Trophoblast cell (in vitro differentiated cells and primary cell): ENCODE measurements at regions not wholly inside any gene's neighbourhood (a gene's known extent, or its start where the extent isn't known, plus 50 kb on each side); places are given as distances from the start of the nearest gene placed in this dataset.
"Not testable (repeated sequence)": the region's sequence is repeated elsewhere in the genome, so short reads cannot be mapped to it uniquely, and the experiment has no call there.

Source experiments
- DNase-seq, 2 donors: peaks; one replicate each; pipeline ENCODE4 v3.0.0-alpha.2; 2016
- H2AFZ ChIP-seq: 2 replicates; pipeline ENCODE4 v1.6.1; 2013; ENCODE audit warnings: low read length, moderate library complexity, mild to moderate bottlenecking; ENCODE audit not compliant: insufficient read depth, poor library complexity
- H2AK5ac ChIP-seq: 2 replicates; pipeline ENCODE4 v1.6.1; 2013; ENCODE audit warnings: mild to moderate bottlenecking, low read length
- H2BK120ac ChIP-seq: 2 replicates; pipeline ENCODE4 v1.6.1; 2013; ENCODE audit warnings: low read length, mild to moderate bottlenecking, moderate library complexity; ENCODE audit not compliant: insufficient read depth, poor library complexity
- H2BK12ac ChIP-seq: 2 replicates; pipeline ENCODE4 v1.6.1; 2013; ENCODE audit warnings: mild to moderate bottlenecking, low read length, moderate library complexity
- H2BK5ac ChIP-seq: 2 replicates; pipeline ENCODE4 v1.6.1; 2013; ENCODE audit warnings: low read length, low read depth, moderate library complexity, mild to moderate bottlenecking; ENCODE audit not compliant: poor library complexity
- H3K14ac ChIP-seq: 2 replicates; pipeline ENCODE4 v1.6.1; 2013; ENCODE audit warnings: mild to moderate bottlenecking, low read length
- H3K18ac ChIP-seq: 2 replicates; pipeline ENCODE4 v1.6.1; 2013; ENCODE audit warnings: mild to moderate bottlenecking, low read length
- H3K23ac ChIP-seq: 2 replicates; pipeline ENCODE4 v1.6.1; 2013; ENCODE audit warnings: low read length
- H3K27ac ChIP-seq: 2 replicates; pipeline ENCODE4 v1.5.1; 2013; ENCODE audit warnings: low read depth, mild to moderate bottlenecking, inconsistent platforms, low read length, moderate library complexity
- H3K27me3 ChIP-seq: 2 replicates; pipeline ENCODE4 v1.6.1; 2013; ENCODE audit warnings: inconsistent platforms, mild to moderate bottlenecking, low read length, moderate library complexity; ENCODE audit not compliant: insufficient read depth
- H3K36me3 ChIP-seq, 2 experiments: 1 replicate in 1 of 2; 2 replicates in 1 of 2; pipeline ENCODE4 v1.6.1; 2013; ENCODE audit warnings: low read length in 2 of 2, mild to moderate bottlenecking in 2 of 2, moderate library complexity in 1 of 2; ENCODE audit not compliant: insufficient read depth in 2 of 2, control insufficient read depth in 1 of 2
- H3K4ac ChIP-seq: 2 replicates; pipeline ENCODE4 v1.6.1; 2013; ENCODE audit warnings: low read depth, mild to moderate bottlenecking, low read length, moderate library complexity
- H3K4me1 ChIP-seq, 2 experiments: 1 replicate in 1 of 2; 2 replicates in 1 of 2; pipeline ENCODE4 v1.6.1; 2013; ENCODE audit warnings: low read length in 2 of 2, mild to moderate bottlenecking in 2 of 2, moderate library complexity in 1 of 2; ENCODE audit not compliant: insufficient read depth in 2 of 2, control insufficient read depth in 1 of 2
- H3K4me2 ChIP-seq: 2 replicates; pipeline ENCODE4 v1.6.1; 2013; ENCODE audit warnings: inconsistent platforms, mild to moderate bottlenecking, low read length, moderate library complexity
- H3K4me3 ChIP-seq: 2 replicates; pipeline ENCODE4 v1.5.1; 2013; ENCODE audit warnings: mild to moderate bottlenecking, low read depth, low read length, inconsistent platforms
- H3K79me1 ChIP-seq: one replicate; pipeline ENCODE4 v1.6.1; 2013; ENCODE audit warnings: low read length
- H3K79me2 ChIP-seq: 2 replicates; pipeline ENCODE4 v1.6.1; 2013; ENCODE audit warnings: low read length, mild to moderate bottlenecking; ENCODE audit not compliant: control insufficient read depth, insufficient read depth, poor library complexity
- H3K9ac ChIP-seq: 2 replicates; pipeline ENCODE4 v1.6.1; 2013; ENCODE audit warnings: mild to moderate bottlenecking, low read length
- H3K9me3 ChIP-seq: 2 replicates; pipeline ENCODE4 v1.6.1; 2013; ENCODE audit warnings: low read depth, mild to moderate bottlenecking, control low read depth, inconsistent platforms, low read length; ENCODE audit not compliant: insufficient read depth
- H4K12ac ChIP-seq: 2 replicates; pipeline ENCODE4 v1.6.1; 2013; ENCODE audit warnings: low read depth, mild to moderate bottlenecking, low read length, moderate library complexity
- H4K8ac ChIP-seq: 2 replicates; pipeline ENCODE4 v1.6.1; 2013; ENCODE audit warnings: low read depth, mild to moderate bottlenecking, low read length, moderate library complexity
- H4K91ac ChIP-seq: one replicate; pipeline ENCODE4 v1.6.1; 2013; ENCODE audit warnings: low read depth, mild to moderate bottlenecking, low read length, moderate library complexity
- WGBS: extraction: QIAGEN DNeasy Blood & Tissue Kit; methylation state at CpG from one replicate; pipeline ENCODE4 v1.1.7; 2013; ENCODE audit warnings: missing lambda C conversion rate; ENCODE audit not compliant: insufficient read length, insufficient coverage; ENCODE audit errors: extremely low coverage; 5-methylcytosine and 5-hydroxymethylcytosine counted together

GRCh38 chr22:48918585-48919186 is 909.0 kb downstream of the BRD1 start:
- no peak overlapping the region for H3K4me3 ChIP-seq
- no peaks in the 10 kb centered on the region for H3K79me1 ChIP-seq
- no peak overlapping the region for H3K23ac ChIP-seq
- H3K9me3 ChIP-seq = peaks cover 5% of the 10 kb centered on the region
- no peak overlapping the region for H3K14ac ChIP-seq
- H2AK5ac ChIP-seq = no peak overlapping the region
- H2AFZ ChIP-seq = no peak overlapping the region
- H3K79me2 ChIP-seq = no peaks in the 10 kb centered on the region
- WGBS = no CpG with 5 or more reads among the region's 7 CpGs
- no peak overlapping the region for H3K18ac ChIP-seq
- H4K12ac ChIP-seq = no peak overlapping the region
- no peak overlapping the region for H2BK12ac ChIP-seq
- no peak overlapping the region for H2BK5ac ChIP-seq
- H3K27me3 ChIP-seq = no peaks in the 10 kb centered on the region
- no peak overlapping the region for H3K9ac ChIP-seq
- no peak for DNase-seq
- no peak overlapping the region for H4K8ac ChIP-seq
- H3K4me1 ChIP-seq = no peaks in the 10 kb centered on the region
- H3K4me2 ChIP-seq = no peak overlapping the region
- H3K4ac ChIP-seq = no peak overlapping the region
- H3K36me3 ChIP-seq = no peaks in the 10 kb centered on the region
- no peak overlapping the region for H4K91ac ChIP-seq
- H2BK120ac ChIP-seq = no peak overlapping the region
- H3K27ac ChIP-seq = no peak overlapping the region

GRCh38 chr22:48912356-48913066 is 915.2 kb downstream of the BRD1 start:
- not testable (repeated sequence) for H3K4ac ChIP-seq, H3K27ac ChIP-seq, H4K91ac ChIP-seq, H3K23ac ChIP-seq, H3K9ac ChIP-seq, H3K79me1 ChIP-seq, H3K4me3 ChIP-seq, H2BK5ac ChIP-seq, H2AFZ ChIP-seq, H3K4me1 ChIP-seq, H4K8ac ChIP-seq, H3K27me3 ChIP-seq, H4K12ac ChIP-seq, H2BK120ac ChIP-seq, H3K9me3 ChIP-seq, H3K36me3 ChIP-seq, H3K4me2 ChIP-seq, DNase-seq, H3K79me2 ChIP-seq, H3K18ac ChIP-seq, H2AK5ac ChIP-seq, H3K14ac ChIP-seq, H2BK12ac ChIP-seq
- no CpG with 5 or more reads among the region's 7 CpGs for WGBS

DNA sequence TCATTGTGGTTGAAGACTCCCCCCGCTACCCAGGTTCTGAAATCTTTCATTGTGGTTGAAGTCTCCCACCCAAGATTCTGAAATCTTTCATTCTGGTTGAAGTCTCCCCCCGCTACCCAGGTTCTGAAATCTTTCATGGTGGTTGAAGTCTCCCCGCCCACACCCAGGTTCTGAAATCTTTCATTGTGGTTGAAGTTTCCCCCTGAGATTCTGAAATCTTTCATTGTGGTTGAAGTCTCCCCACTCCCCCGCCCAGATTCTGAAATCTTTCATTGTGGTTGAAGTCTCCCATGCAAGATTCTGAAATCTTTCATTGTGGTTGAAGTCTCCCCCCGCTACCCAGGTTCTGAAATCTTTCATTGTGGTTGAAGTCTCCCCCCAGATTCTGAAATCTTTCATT is 916.0 kb downstream of the BRD1 start:
- H3K4me3 ChIP-seq, H3K36me3 ChIP-seq, H3K9ac ChIP-seq, H3K4me1 ChIP-seq, H2AFZ ChIP-seq, H4K91ac ChIP-seq, H3K4me2 ChIP-seq, H3K9me3 ChIP-seq, H3K18ac ChIP-seq, DNase-seq, H4K12ac ChIP-seq, H3K4ac ChIP-seq, H3K27me3 ChIP-seq, H3K23ac ChIP-seq, H4K8ac ChIP-seq, H2BK120ac ChIP-seq, H3K27ac ChIP-seq, H3K79me1 ChIP-seq, H2BK5ac ChIP-seq, H3K79me2 ChIP-seq, H2AK5ac ChIP-seq, H3K14ac ChIP-seq, H2BK12ac ChIP-seq: not testable (repeated sequence)
- WGBS = no CpG with 5 or more reads among the region's 5 CpGs

- not testable (repeated sequence) for H3K4me2 ChIP-seq
Observed at GRCh38 chr22:48911067-48911466, 916.6 kb downstream of the BRD1 start.

More at GRCh38 chr22:48911067-48911466, 916.6 kb downstream of the BRD1 start:
- not testable (repeated sequence) for H3K18ac ChIP-seq, H3K27ac ChIP-seq, H2BK5ac ChIP-seq, H2BK12ac ChIP-seq, H2AFZ ChIP-seq, H3K36me3 ChIP-seq, H3K23ac ChIP-seq, H4K8ac ChIP-seq, H3K14ac ChIP-seq, H3K9ac ChIP-seq, H3K79me2 ChIP-seq, H4K12ac ChIP-seq, DNase-seq, H3K4ac ChIP-seq, H3K9me3 ChIP-seq, H4K91ac ChIP-seq, H3K79me1 ChIP-seq, H3K4me1 ChIP-seq, H3K27me3 ChIP-seq, H2AK5ac ChIP-seq, H3K4me3 ChIP-seq, H2BK120ac ChIP-seq
- no CpG with 5 or more reads among the region's 4 CpGs for WGBS
